Smooth muscle cell (in vitro differentiated cells): ENCODE measurements at regions not wholly inside any gene's neighbourhood (a gene's known extent, or its start where the extent isn't known, plus 50 kb on each side); places are given as distances from the start of the nearest gene placed in this dataset.

Experiments
- DNase-seq: peaks from one replicate; lab custom pipeline; 2025; ENCODE audit not compliant: unreplicated experiment; lab: John Stamatoyannopoulos, UW
- H2AFZ ChIP-seq: fragments of 200-600 bp; sonication (generic); 2 replicates; pipeline ENCODE4 v1.6.0; 2016; ENCODE audit warnings: antibody characterized with exemption, low read depth, mild to moderate bottlenecking
- H3F3A ChIP-seq: fragments of 200-600 bp; sonication (generic); 2 replicates; pipeline ENCODE4 v1.6.0; 2017; ENCODE audit warnings: antibody characterized with exemption, low read depth
- H3K27ac ChIP-seq: fragments of 200-600 bp; sonication (generic); 2 replicates; pipeline ENCODE4 v1.5.1; 2016; ENCODE audit warnings: low read depth, mild to moderate bottlenecking
- H3K27me3 ChIP-seq: fragments of 200-600 bp; sonication (generic); 2 replicates; pipeline ENCODE4 v1.6.1; 2016; ENCODE audit warnings: low read depth, mild to moderate bottlenecking
- H3K36me3 ChIP-seq: fragments of 200-600 bp; sonication (generic); 2 replicates; pipeline ENCODE4 v1.5.1; 2016; ENCODE audit warnings: low read depth
- H3K4me1 ChIP-seq: fragments of 200-600 bp; sonication (generic); 2 replicates; pipeline ENCODE4 v1.5.1; 2016; ENCODE audit warnings: low read depth
- H3K4me2 ChIP-seq: fragments of 200-600 bp; sonication (generic); 2 replicates; pipeline ENCODE4 v1.6.0; 2016; ENCODE audit warnings: mild to moderate bottlenecking
- H3K4me3 ChIP-seq: fragments of 200-600 bp; sonication (generic); 2 replicates; pipeline ENCODE4 v1.5.1; 2016; ENCODE audit warnings: mild to moderate bottlenecking
- H3K79me2 ChIP-seq: fragments of 200-600 bp; sonication (generic); 2 replicates; pipeline ENCODE4 v1.6.0; 2016; ENCODE audit warnings: low read depth, mild to moderate bottlenecking
- H3K9ac ChIP-seq: fragments of 200-600 bp; sonication (generic); 2 replicates; pipeline ENCODE4 v1.6.0; 2016; ENCODE audit warnings: low read depth
- H3K9me3 ChIP-seq: fragments of 200-600 bp; sonication (generic); replicated peaks from 2 replicates; pipeline ENCODE4 v1.5.1; 2016; ENCODE audit warnings: low read depth
- H4K20me1 ChIP-seq: fragments of 200-600 bp; sonication (generic); 2 replicates; pipeline ENCODE4 v1.6.0; 2016; ENCODE audit warnings: low read depth
- WGBS: methylation state at CpG from one replicate; pipeline ENCODE4 v1.1.7; 2016; ENCODE audit warnings: low lambda C conversion rate; 5-methylcytosine and 5-hydroxymethylcytosine counted together
- TF ChIP-seq, protein P1 (sequence below): fragments of 200-600 bp; sonication (generic); IDR thresholded peaks from 2 replicates; pipeline ENCODE4 v1.5.1; 2017; ENCODE audit warnings: borderline replicate concordance, mild to moderate bottlenecking, antibody characterized with exemption; ENCODE audit not compliant: insufficient read depth, poor library complexity, severe bottlenecking

DNA sequence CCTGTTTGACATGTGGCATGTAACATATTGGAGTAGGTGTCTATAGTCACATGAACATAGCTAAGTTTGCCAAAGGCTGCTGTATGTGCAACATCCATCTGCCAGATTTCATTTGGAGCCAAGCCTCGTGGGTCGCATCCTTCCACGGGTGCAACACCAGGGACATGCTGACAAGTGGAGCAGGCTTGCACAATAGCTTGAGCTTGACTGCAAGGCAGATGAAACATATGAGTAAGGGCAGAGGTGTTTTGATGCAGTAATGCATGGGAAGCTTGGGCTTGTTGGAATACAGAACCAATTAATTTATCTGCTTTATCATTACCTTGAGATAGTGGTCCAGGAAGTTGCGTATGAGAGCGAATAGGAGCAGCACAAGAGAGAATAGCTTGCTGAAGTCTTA, 74.1 kb upstream of the BTN3A2 start:
- Histone ChIP-seq H3F3A (peaks cover 3% of the 10 kb centered on the region), H3K9me3 (no peaks in the 10 kb centered on the region), H3K4me1 (no peaks in the 10 kb centered on the region), H3K79me2 (no peaks in the 10 kb centered on the region), H3K27ac (no peak overlapping the region), H2AFZ (no peak overlapping the region), H3K27me3 (no peaks in the 10 kb centered on the region), H3K4me2 (no peak overlapping the region), H4K20me1 (no peaks in the 10 kb centered on the region), H3K4me3 (no peak overlapping the region), H3K9ac (no peak overlapping the region), H3K36me3 (no peaks in the 10 kb centered on the region)
- no peak for DNase-seq
- TF ChIP-seq, protein P1, sequence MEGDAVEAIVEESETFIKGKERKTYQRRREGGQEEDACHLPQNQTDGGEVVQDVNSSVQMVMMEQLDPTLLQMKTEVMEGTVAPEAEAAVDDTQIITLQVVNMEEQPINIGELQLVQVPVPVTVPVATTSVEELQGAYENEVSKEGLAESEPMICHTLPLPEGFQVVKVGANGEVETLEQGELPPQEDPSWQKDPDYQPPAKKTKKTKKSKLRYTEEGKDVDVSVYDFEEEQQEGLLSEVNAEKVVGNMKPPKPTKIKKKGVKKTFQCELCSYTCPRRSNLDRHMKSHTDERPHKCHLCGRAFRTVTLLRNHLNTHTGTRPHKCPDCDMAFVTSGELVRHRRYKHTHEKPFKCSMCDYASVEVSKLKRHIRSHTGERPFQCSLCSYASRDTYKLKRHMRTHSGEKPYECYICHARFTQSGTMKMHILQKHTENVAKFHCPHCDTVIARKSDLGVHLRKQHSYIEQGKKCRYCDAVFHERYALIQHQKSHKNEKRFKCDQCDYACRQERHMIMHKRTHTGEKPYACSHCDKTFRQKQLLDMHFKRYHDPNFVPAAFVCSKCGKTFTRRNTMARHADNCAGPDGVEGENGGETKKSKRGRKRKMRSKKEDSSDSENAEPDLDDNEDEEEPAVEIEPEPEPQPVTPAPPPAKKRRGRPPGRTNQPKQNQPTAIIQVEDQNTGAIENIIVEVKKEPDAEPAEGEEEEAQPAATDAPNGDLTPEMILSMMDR = no peak
- 74% methylated on average over 5 of the region's 5 CpGs for WGBS

- no peak for DNase-seq
- H3K4me1 ChIP-seq = no peaks in the 10 kb centered on the region
- no peaks in the 10 kb centered on the region for H4K20me1 ChIP-seq
- H3K36me3 ChIP-seq = no peaks in the 10 kb centered on the region
- TF ChIP-seq, protein P1 = no peak
- no peak overlapping the region for H3K4me3 ChIP-seq
- H3K27ac ChIP-seq = no peak overlapping the region
- no peaks in the 10 kb centered on the region for H3K79me2 ChIP-seq
- H3F3A ChIP-seq = no peaks in the 10 kb centered on the region
- WGBS = 50% methylated on average over 1 of the region's 1 CpG
- no peak overlapping the region for H2AFZ ChIP-seq
- no peaks in the 10 kb centered on the region for H3K27me3 ChIP-seq
- no peak overlapping the region for H3K9ac ChIP-seq
- no peaks in the 10 kb centered on the region for H3K9me3 ChIP-seq
- no peak overlapping the region for H3K4me2 ChIP-seq
Observed at GRCh38 chr6:26292709-26293108, 72.3 kb upstream of the BTN3A2 start.

- no peak overlapping the region for H2AFZ ChIP-seq
- no peaks in the 10 kb centered on the region for H3K36me3 ChIP-seq
- no peaks in the 10 kb centered on the region for H3K27me3 ChIP-seq
- no peak overlapping the region for H3K9ac ChIP-seq
- TF ChIP-seq, protein P1 = no peak
- no peak overlapping the region for H3K4me3 ChIP-seq
- no peaks in the 10 kb centered on the region for H3K79me2 ChIP-seq
- no peaks in the 10 kb centered on the region for H3F3A ChIP-seq
- H3K27ac ChIP-seq = no peak overlapping the region
- H3K4me2 ChIP-seq = no peak overlapping the region
- no peaks in the 10 kb centered on the region for H4K20me1 ChIP-seq
- WGBS = 90% methylated on average over 8 of the region's 8 CpGs
- DNase-seq = no peak
- H3K4me1 ChIP-seq = no peaks in the 10 kb centered on the region
- no peaks in the 10 kb centered on the region for H3K9me3 ChIP-seq
Observed at GRCh38 chr6:26294302-26294701, 70.7 kb upstream of the BTN3A2 start.

- Histone ChIP-seq H3K79me2 (no peaks in the 10 kb centered on the region), H3K4me2 (peak overlapping the region; percentile 1), H4K20me1 (no peaks in the 10 kb centered on the region), H3K4me3 (no peak overlapping the region), H3K9ac (no peak overlapping the region), H3K9me3 (no peaks in the 10 kb centered on the region), H3K36me3 (no peaks in the 10 kb centered on the region), H3K27ac (peak overlapping the region; percentile 35), H3F3A (no peaks in the 10 kb centered on the region), H2AFZ (no peak overlapping the region), H3K27me3 (no peaks in the 10 kb centered on the region), H3K4me1 (peaks cover 3% of the 10 kb centered on the region)
- TF ChIP-seq, protein P1 = no peak
- no peak for DNase-seq
- WGBS = 67% methylated on average over 11 of the region's 11 CpGs
Observed at GRCh38 chr6:26295691-26296555, 69.1 kb upstream of the BTN3A2 start.
